ENCODE measurements at regions not wholly inside any gene's neighbourhood (a gene's known extent, or its start where the extent isn't known, plus 50 kb on each side); places are given as distances from the start of the nearest gene placed in this dataset.

GRCh38 chr4:152064282-152064681, 303.5 kb upstream of the GATB start:
- TF ChIP-seq EZH2 (IDR thresholded peaks at IDR 0.05; ENCODE audit: insufficient read depth, poor library complexity, severe bottlenecking) (no peak), EZH2phosphoT487 (IDR thresholded peaks at IDR 0.05; ENCODE audit: insufficient read depth, low read depth) (no peak)

All from GM23248 (cell line).